ENCODE measurements at regions not wholly inside any gene's neighbourhood (a gene's known extent, or its start where the extent isn't known, plus 50 kb on each side); places are given as distances from the start of the nearest gene placed in this dataset.

- Histone ChIP-seq H3K9me3 (ENCODE audit: severe bottlenecking) (no peaks in the 10 kb centered on the region), H3K36me3 (no peaks in the 10 kb centered on the region), H3K4me3 (ENCODE audit: low read depth, low read length) (no peak overlapping the region), H3K27ac (no peak overlapping the region), H3K27me3 (ENCODE audit: insufficient read depth, low read depth, severe bottlenecking) (no peaks in the 10 kb centered on the region)
- TF ChIP-seq, protein P1, sequence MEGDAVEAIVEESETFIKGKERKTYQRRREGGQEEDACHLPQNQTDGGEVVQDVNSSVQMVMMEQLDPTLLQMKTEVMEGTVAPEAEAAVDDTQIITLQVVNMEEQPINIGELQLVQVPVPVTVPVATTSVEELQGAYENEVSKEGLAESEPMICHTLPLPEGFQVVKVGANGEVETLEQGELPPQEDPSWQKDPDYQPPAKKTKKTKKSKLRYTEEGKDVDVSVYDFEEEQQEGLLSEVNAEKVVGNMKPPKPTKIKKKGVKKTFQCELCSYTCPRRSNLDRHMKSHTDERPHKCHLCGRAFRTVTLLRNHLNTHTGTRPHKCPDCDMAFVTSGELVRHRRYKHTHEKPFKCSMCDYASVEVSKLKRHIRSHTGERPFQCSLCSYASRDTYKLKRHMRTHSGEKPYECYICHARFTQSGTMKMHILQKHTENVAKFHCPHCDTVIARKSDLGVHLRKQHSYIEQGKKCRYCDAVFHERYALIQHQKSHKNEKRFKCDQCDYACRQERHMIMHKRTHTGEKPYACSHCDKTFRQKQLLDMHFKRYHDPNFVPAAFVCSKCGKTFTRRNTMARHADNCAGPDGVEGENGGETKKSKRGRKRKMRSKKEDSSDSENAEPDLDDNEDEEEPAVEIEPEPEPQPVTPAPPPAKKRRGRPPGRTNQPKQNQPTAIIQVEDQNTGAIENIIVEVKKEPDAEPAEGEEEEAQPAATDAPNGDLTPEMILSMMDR (IDR thresholded peaks at IDR 0.05; ENCODE audit: low read depth, low read length) = no peak
- DNase-seq = no peak
These were observed 134.1 kb downstream of the GLUL start for GRCh38 chr1:182257369-182258063.

GRCh38 chr1:182256931-182257330 is 134.7 kb downstream of the GLUL start:
- H3K27ac ChIP-seq = no peak overlapping the region
- H3K27me3 ChIP-seq (ENCODE audit: insufficient read depth, low read depth, severe bottlenecking) = no peaks in the 10 kb centered on the region
- DNase-seq = no peak
- TF ChIP-seq, protein P1 (IDR thresholded peaks at IDR 0.05; ENCODE audit: low read depth, low read length) = no peak
- H3K36me3 ChIP-seq = no peaks in the 10 kb centered on the region
- no peak overlapping the region for H3K4me3 ChIP-seq (ENCODE audit: low read depth, low read length)
- no peaks in the 10 kb centered on the region for H3K9me3 ChIP-seq (ENCODE audit: severe bottlenecking)

DNA sequence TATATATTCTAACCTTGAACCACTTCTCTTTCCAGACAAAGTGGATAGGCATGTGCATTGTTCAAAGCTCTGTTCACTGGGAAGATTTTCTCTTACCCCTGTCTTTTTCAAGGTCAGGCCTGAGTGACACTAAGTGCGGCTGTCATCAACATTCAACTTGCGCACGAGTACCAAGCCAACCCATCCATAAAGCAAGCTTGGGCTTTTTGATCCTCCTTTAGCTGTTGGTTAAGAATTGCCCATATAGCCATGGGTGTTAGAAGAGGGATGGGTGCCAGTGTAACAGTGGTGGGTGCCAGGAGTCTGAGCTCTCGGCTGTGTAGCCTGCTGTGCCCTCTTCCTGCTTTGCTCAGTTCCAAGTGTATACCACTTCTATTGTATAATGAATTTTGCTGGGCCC is 136.1 kb downstream of the GLUL start:
- Histone ChIP-seq H3K27ac (no peak overlapping the region), H3K4me3 (ENCODE audit: low read depth, low read length) (no peak overlapping the region), H3K36me3 (no peaks in the 10 kb centered on the region), H3K27me3 (ENCODE audit: insufficient read depth, low read depth, severe bottlenecking) (no peaks in the 10 kb centered on the region), H3K9me3 (ENCODE audit: severe bottlenecking) (no peaks in the 10 kb centered on the region)
- DNase-seq = no peak
- TF ChIP-seq, protein P1 (IDR thresholded peaks at IDR 0.05; ENCODE audit: low read depth, low read length) = no peak

- TF ChIP-seq, protein P1 (IDR thresholded peaks at IDR 0.05; ENCODE audit: low read depth, low read length) = no peak
- DNase-seq = no peak
- H3K4me3 ChIP-seq (ENCODE audit: low read depth, low read length) = no peak overlapping the region
These were observed 138.2 kb downstream of the GLUL start for GRCh38 chr1:182253319-182253860.

DNA sequence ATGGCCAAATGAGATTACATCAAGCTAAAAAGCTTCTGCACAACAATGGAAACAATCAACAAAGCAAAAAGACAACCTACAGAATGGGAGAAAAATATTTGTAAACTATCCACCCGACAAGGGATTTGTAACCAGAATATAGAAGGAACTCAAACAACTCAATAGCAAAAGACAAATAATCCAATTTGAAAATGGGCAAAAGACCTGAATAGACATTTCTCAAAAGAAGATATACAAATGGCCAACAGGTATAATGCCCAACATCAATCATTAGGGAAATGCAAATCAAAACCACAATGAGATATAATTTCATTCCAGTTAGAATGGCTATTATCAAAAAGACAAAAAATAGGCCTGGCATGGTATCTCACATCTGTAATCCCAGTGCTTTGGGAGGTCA is 140.0 kb downstream of the GLUL start:
- Histone ChIP-seq H3K36me3 (no peaks in the 10 kb centered on the region), H3K27ac (no peak overlapping the region), H3K4me3 (ENCODE audit: low read depth, low read length) (no peak overlapping the region), H3K27me3 (ENCODE audit: insufficient read depth, low read depth, severe bottlenecking) (no peaks in the 10 kb centered on the region), H3K9me3 (ENCODE audit: severe bottlenecking) (no peaks in the 10 kb centered on the region)
- no peak for DNase-seq
- TF ChIP-seq, protein P1 (IDR thresholded peaks at IDR 0.05; ENCODE audit: low read depth, low read length) = no peak

More at GRCh38 chr1:182253319-182253860, 138.2 kb downstream of the GLUL start:
- no peaks in the 10 kb centered on the region for H3K9me3 ChIP-seq (ENCODE audit: severe bottlenecking)
- H3K27ac ChIP-seq = no peak overlapping the region
- no peaks in the 10 kb centered on the region for H3K36me3 ChIP-seq
- H3K27me3 ChIP-seq (ENCODE audit: insufficient read depth, low read depth, severe bottlenecking) = no peaks in the 10 kb centered on the region
